ENCODE measurements at regions not wholly inside any gene's neighbourhood (a gene's known extent, or its start where the extent isn't known, plus 50 kb on each side); places are given as distances from the start of the nearest gene placed in this dataset.

- TF ChIP-seq CTCF (IDR thresholded peaks at IDR 0.05): no peak
- no peak for TF ChIP-seq POLR2AphosphoS5 (IDR thresholded peaks at IDR 0.05)
These were observed 133.4 kb downstream of the PTGER3 start for GRCh38 chr1:70914224-70914623.

Data from suprapubic skin (tissue), 3 donors.